ENCODE measurements at regions not wholly inside any gene's neighbourhood (a gene's known extent, or its start where the extent isn't known, plus 50 kb on each side); places are given as distances from the start of the nearest gene placed in this dataset.
A peak's percentile ranks its signal among the peaks of the same experiment; 100 is the strongest.

GRCh38 chr5:88606173-88606572, 276.8 kb downstream of the MEF2C start:
- WGBS, 2 donors (ENCODE audit: low coverage in 1 of 2), result 71 to 75% methylated on average over 1 of the region's 1 CpG
- H3K4me1 ChIP-seq, result no peaks in the 10 kb centered on the region
- no peak for TF ChIP-seq POLR2A (IDR thresholded peaks at IDR 0.05)
- no peak for TF ChIP-seq CTCF (IDR thresholded peaks at IDR 0.05)
- no peak for TF ChIP-seq POLR2AphosphoS5 (IDR thresholded peaks at IDR 0.05)
- TF ChIP-seq EP300 (IDR thresholded peaks at IDR 0.05; ENCODE audit: low read depth), result no peak
- no peaks in the 10 kb centered on the region for H3K9me3 ChIP-seq
- no peak overlapping the region for H3K4me3 ChIP-seq
- in situ Hi-C loops (cut with MboI; ENCODE audit: low pct_ligation_motif_present in 1 of 4, low pct_unique_long_range_greater_than_20kb in 1 of 4, low sequenced_read_pairs in 3 of 4), result no loop called here
- H3K27me3 ChIP-seq, result no peaks in the 10 kb centered on the region
- no peak overlapping the region for H3K27ac ChIP-seq
- no peak for DNase-seq
- H3K36me3 ChIP-seq, result no peaks in the 10 kb centered on the region
- intact Hi-C loops (cut with DNase I; ENCODE audit: low total_unique reads), result no loop called here

GRCh38 chr5:88602584-88602983, 280.4 kb downstream of the MEF2C start:
- DNase-seq, result peak; percentile 11
- 90% methylated on average over 22 of the region's 22 CpGs; no CpG with 5 or more reads in 1 of the 2 donors for WGBS, 2 donors (ENCODE audit: low coverage in 1 of 2)
- intact Hi-C loops (cut with DNase I; ENCODE audit: low total_unique reads), result no loop called here
- Histone ChIP-seq H3K27ac (no peak overlapping the region), H3K27me3 (no peaks in the 10 kb centered on the region), H3K4me3 (no peak overlapping the region), H3K36me3 (no peaks in the 10 kb centered on the region), H3K9me3 (no peaks in the 10 kb centered on the region), H3K4me1 (no peaks in the 10 kb centered on the region)
- TF ChIP-seq POLR2AphosphoS5 (IDR thresholded peaks at IDR 0.05), result no peak
- no peak for TF ChIP-seq EP300 (IDR thresholded peaks at IDR 0.05; ENCODE audit: low read depth)
- TF ChIP-seq POLR2A (IDR thresholded peaks at IDR 0.05), result no peak
- TF ChIP-seq CTCF (IDR thresholded peaks at IDR 0.05), result peak in 3 of 5 experiments; percentile 22 to 32 (median 28)
- in situ Hi-C loops (cut with MboI; ENCODE audit: low pct_ligation_motif_present in 1 of 4, low pct_unique_long_range_greater_than_20kb in 1 of 4, low sequenced_read_pairs in 3 of 4), result no loop called here

- Histone ChIP-seq H3K27me3 (no peaks in the 10 kb centered on the region), H3K27ac (no peak overlapping the region), H3K9me3 (no peaks in the 10 kb centered on the region), H3K36me3 (no peaks in the 10 kb centered on the region), H3K4me1 (no peaks in the 10 kb centered on the region), H3K4me3 (no peak overlapping the region)
- TF ChIP-seq POLR2AphosphoS5 (IDR thresholded peaks at IDR 0.05), result no peak
- no peak for TF ChIP-seq POLR2A (IDR thresholded peaks at IDR 0.05)
- TF ChIP-seq CTCF (IDR thresholded peaks at IDR 0.05), result no peak
- TF ChIP-seq EP300 (IDR thresholded peaks at IDR 0.05; ENCODE audit: low read depth), result no peak
- intact Hi-C loops (cut with DNase I; ENCODE audit: low total_unique reads) (no loop called here), in situ Hi-C loops (cut with MboI; ENCODE audit: low pct_ligation_motif_present in 1 of 4, low pct_unique_long_range_greater_than_20kb in 1 of 4, low sequenced_read_pairs in 3 of 4) (no loop called here)
- no peak for DNase-seq
- 39 to 56% methylated on average over 1 of the region's 1 CpG for WGBS, 2 donors (ENCODE audit: low coverage in 1 of 2)
These were observed 288.5 kb downstream of the MEF2C start for GRCh38 chr5:88594441-88594840.

- Histone ChIP-seq H3K9me3 (peaks cover 0 to 4% of the 10 kb centered on the region in 2 donors), H3K4me1 (no peaks in the 10 kb centered on the region), H3K27me3 (no peaks in the 10 kb centered on the region), H3K36me3 (no peaks in the 10 kb centered on the region), H3K4me3 (no peak overlapping the region), H3K27ac (no peak overlapping the region)
- no peak for DNase-seq
- WGBS, 2 donors (ENCODE audit: low coverage in 1 of 2), result 86 to 88% methylated on average over 4 of the region's 4 CpGs
- in situ Hi-C loops (cut with MboI; ENCODE audit: low pct_ligation_motif_present in 1 of 4, low pct_unique_long_range_greater_than_20kb in 1 of 4, low sequenced_read_pairs in 3 of 4) (no loop called here), intact Hi-C loops (cut with DNase I; ENCODE audit: low total_unique reads) (no loop called here)
- TF ChIP-seq EP300 (IDR thresholded peaks at IDR 0.05; ENCODE audit: low read depth) (no peak), CTCF (IDR thresholded peaks at IDR 0.05) (no peak), POLR2AphosphoS5 (IDR thresholded peaks at IDR 0.05) (no peak), POLR2A (IDR thresholded peaks at IDR 0.05) (no peak)
These were observed 294.4 kb downstream of the MEF2C start for GRCh38 chr5:88588609-88589008.

Measured in transverse colon (tissue), 4 donors.